ENCODE measurements at regions not wholly inside any gene's neighbourhood (a gene's known extent, or its start where the extent isn't known, plus 50 kb on each side); places are given as distances from the start of the nearest gene placed in this dataset.
"Not testable (repeated sequence)": the region's sequence is repeated elsewhere in the genome, so short reads cannot be mapped to it uniquely, and the experiment has no call there.

GRCh38 chr7:24138343-24138742 is 145.6 kb upstream of the NPY start:
- DNase-seq = no peak

GRCh38 chr7:24140001-24140400 is 144.0 kb upstream of the NPY start:
- DNase-seq = no peak

- no peak for DNase-seq
Observed at GRCh38 chr7:24141874-24142509, 142.0 kb upstream of the NPY start.

DNA sequence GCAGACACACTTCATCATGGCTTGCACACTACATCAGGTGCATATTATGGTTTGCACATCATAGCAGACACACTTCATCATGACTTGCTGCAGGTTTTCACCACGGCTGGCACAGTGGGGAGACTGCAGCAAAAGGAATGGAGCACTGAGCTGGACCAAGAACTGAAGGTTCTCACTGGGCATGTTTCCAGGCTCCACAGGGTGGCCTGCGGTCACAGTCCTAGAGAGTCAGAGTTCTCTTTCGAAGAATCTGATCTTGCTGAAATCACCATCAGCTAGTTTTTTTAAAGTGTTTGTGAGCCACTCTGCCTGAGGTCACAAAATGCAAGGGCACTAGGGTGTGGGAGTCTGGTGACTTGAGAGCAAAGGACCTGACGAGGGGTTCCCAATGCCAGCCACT is 140.4 kb upstream of the NPY start:
- no peak for DNase-seq

DNA sequence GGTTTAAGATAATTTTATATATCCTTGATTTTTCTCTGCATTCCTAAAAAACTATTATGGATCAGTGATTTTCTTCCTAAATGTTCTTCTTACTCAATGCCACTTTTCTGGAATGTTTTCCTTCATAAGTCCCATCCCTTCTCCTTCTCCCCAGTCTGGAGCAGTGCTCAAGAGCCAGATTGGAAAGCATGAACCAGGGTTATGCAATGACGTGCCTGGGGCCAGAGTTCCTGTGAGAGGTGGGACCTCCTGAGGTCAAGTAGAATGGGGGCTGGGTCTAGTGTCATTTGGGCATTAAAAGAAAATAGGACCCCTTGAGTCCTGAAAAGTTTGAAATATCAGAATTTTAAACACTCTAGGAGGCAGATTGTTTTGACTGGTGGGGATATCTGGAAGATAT is 132.0 kb upstream of the NPY start:
- no peak for DNase-seq

- DNase-seq = no peak
Observed at GRCh38 chr7:24152356-24152755, 131.6 kb upstream of the NPY start.

- DNase-seq = no peak
Observed at GRCh38 chr7:24152877-24153472, 131.0 kb upstream of the NPY start.

DNA sequence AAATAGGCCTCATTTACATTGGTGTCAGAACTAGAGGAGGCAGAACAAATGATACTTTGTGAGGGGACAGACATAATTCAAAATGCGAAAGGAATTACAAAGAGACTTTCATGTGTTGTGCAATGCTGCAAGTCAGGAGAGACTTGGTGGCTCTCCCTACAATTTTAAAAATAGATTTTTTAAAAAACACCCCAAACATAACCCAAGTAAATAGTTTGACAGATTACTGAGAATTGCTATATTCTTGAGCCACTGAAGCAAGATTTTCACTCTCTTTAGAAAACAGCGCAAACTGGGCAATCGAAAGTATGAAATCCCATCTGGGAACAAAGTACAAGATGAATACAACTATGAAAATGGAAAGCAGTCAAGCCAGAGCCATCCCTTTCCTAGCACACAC is 126.3 kb upstream of the NPY start:
- DNase-seq = no peak

DNA sequence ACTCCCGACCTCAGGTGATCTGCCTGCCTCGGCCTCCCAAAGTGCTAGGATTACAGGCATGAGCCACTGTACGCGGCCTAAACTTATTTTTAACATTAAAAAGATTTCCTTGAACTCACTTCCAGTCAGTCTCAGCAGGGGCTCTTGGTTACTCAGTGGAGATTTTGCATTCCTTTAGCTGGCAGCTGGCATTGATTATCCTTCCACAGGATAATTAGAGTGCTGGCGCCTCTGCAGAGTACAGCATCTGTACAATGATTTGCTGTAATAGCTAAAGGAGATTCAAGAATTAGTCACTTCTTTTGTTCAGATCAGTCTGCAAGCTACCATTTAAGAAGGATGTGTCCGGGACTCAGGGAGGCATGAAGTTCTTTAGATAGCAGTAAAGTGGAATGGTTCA is 125.0 kb upstream of the NPY start:
- no peak for DNase-seq

- no peak for DNase-seq
Observed at GRCh38 chr7:24164401-24164800, 119.6 kb upstream of the NPY start.

- no peak for DNase-seq
Observed at GRCh38 chr7:24169077-24169624, 114.8 kb upstream of the NPY start.

DNA sequence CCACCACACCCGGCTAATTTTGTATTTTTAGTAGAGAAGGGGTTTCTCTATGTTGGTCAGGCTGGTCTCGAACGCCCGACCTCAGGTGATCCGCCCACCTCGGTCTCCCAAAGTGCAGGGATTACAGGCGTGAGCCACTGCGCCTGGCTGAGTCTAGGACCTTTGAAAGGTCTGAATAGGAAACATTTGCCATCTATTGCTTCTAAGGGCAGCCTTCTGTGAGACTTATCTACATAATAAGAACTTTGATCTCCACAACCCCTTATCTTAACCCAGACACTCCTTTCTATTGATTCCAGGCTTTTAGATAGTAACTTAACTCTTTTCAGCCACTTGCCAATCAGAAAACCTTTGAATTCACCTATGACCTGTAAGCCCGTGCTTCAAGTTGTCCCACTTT is 112.0 kb upstream of the NPY start:
- not testable (repeated sequence) for DNase-seq

DNA sequence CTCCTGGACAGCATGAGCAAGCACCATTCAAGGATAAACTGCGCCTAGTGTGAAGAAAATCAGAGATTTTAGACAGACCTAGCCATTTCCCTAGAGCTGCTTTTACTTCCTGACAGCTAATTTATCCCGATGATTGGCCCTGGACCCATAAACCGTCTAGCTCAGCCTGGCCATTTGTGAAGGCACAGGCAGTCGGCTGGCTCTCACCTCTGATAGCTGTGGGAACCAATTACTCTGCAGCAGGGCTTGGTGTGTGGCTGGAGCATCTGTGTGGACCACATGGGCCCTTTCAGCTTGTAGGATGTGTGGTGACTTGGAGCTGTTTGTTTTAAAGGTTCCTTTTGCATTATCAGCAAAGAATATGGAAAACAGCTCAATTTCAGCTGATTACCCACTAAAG is 111.1 kb upstream of the NPY start:
- DNase-seq = no peak

DNA sequence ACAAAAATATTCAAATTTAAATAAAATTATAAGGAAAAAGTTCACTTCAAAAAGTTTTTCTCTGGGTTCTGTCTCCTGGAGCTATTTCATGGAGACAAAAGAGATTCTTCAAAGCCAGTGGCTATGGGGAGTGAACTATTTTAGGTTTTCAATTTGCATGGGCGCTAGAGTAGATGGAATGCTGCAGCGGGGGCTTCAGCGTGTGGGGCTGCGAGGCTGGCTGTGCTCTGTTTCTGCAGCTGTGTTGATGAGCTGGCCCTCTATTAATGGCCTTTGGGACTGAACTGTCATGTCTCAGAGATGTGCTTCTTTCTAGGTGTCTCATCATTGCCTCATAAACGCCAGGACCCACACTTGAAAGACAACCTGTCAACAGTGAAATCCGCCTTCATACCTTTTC is 108.4 kb upstream of the NPY start:
- DNase-seq = no peak

DNA sequence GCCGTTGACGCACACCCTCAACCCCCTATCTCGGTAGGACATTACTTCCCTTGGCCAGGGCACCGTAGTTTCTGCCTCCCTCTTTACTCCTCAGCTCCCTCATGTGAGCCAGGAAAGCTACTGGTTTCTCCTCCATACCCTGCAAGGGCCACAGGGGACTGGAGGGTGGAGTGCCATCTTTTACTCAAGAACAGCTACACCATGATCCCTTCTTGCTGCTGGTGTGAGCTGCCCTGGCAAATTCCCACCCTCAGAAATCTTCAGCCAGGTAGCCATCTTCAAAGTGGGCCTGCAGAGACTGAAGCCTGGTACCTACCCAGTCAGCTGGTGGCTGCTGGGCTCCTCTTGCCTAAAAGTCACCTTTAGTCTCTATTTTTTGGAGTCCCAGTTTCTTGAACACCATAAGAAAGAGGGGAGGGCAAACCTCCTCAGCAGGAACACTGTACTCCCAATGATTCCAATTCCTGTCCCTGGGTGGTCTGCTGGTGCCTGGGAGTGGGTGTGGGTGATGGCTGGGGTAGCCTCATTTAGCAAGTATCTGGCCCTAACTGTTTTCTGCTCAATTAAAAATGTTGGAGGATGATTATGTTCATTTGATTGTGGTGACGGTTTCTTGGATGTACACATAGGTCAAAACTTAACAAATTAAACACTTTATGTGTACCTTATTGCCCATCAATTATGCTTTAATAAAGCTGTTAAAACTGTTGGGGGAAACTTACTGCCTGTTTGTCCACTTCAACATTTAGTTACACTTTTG is 105.0 kb upstream of the NPY start:
- no peak for DNase-seq

- DNase-seq = no peak
Observed at GRCh38 chr7:24191362-24191761, 92.6 kb upstream of the NPY start.

GRCh38 chr7:24192053-24192452 is 91.9 kb upstream of the NPY start:
- no peak for DNase-seq

- no peak for DNase-seq
Observed at GRCh38 chr7:24192691-24193090, 91.3 kb upstream of the NPY start.

- no peak for DNase-seq
Observed at GRCh38 chr7:24197852-24198251, 86.1 kb upstream of the NPY start.

DNA sequence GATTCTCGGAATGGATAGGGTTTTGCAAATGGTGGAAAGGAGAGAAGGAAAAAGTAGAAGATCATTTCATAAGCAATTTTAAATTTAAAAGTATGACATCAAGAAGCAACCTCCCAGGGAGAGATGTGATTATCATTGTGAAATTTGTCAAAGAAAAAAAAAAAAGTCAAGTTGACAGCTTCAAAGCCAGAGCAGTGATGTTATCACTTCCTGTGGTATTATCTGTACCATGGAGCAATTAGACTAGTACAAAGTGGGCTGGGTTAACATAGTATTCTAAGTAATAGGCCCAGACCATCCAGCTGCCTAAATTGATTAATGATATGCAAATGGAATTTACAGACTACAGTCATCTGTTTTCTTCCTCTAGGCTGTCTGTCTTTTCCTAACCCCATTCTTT is 84.0 kb upstream of the NPY start:
- DNase-seq = no peak

GRCh38 chr7:24200407-24200966 is 83.5 kb upstream of the NPY start:
- DNase-seq = no peak

- no peak for DNase-seq
Observed at GRCh38 chr7:24201226-24201625, 82.8 kb upstream of the NPY start.

DNA sequence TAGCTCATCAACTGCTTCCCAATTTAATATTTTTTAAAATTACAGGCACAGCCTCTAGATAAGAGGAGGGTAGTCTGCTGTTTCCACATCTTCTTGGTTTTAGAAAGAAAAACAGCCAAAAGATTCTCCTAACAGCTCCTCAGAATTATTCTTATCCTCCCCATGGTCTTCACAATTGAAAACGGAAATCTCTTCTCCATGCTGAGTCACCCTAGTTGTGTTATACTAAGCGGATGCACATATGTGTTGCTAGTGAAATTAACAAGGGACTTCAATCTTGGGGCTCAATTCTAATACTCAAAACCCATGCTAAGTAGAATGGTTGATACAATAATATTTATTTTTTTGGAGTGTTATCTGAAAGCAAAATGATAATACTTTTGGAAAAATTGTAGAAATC is 71.9 kb upstream of the NPY start:
- DNase-seq = no peak

GRCh38 chr7:24213311-24213710 is 70.7 kb upstream of the NPY start:
- DNase-seq = no peak

Measured in activated T-cell treated with anti-CD3 and anti-CD28 coated beads for 4 hours (primary cell).